Breast epithelium (tissue), 4 donors: ENCODE measurements at regions not wholly inside any gene's neighbourhood (a gene's known extent, or its start where the extent isn't known, plus 50 kb on each side); places are given as distances from the start of the nearest gene placed in this dataset.

ENCODE experiments used
- DNase-seq, 2 donors: peaks; one replicate each; pipeline ENCODE4 v3.0.0-alpha.2; 2019; ENCODE audit warnings: low spot score in 2 of 2
- H3K27ac ChIP-seq, 2 donors: fragments of 200-600 bp; sonication (generic) in 1 of 2; one replicate each; pipeline ENCODE4 v1.5.1; 2016 to 2019; ENCODE audit warnings: mild to moderate bottlenecking in 1 of 2
- H3K27me3 ChIP-seq, 2 donors: fragments of 200-600 bp; sonication (generic) in 1 of 2; one replicate each; pipeline versions ENCODE4 v1.5.1 to v1.6.0; 2017 to 2019; ENCODE audit warnings: control low read depth in 1 of 2, mild to moderate bottlenecking in 1 of 2
- H3K36me3 ChIP-seq: fragments of 200-600 bp; one replicate; pipeline ENCODE4 v1.5.1; 2019
- H3K4me1 ChIP-seq, 2 donors: fragments of 200-600 bp; sonication (generic); one replicate each; pipeline ENCODE4 v1.5.1; 2016 to 2019; ENCODE audit warnings: control low read depth in 1 of 2
- H3K4me3 ChIP-seq, 3 donors: fragments of 200-600 bp; sonication (generic); 1 replicate in 2 of 3; 2 replicates in 1 of 3; pipeline ENCODE4 v1.5.1; 2016 to 2019; ENCODE audit warnings: mild to moderate bottlenecking in 3 of 3, moderate library complexity in 2 of 3
- H3K9me3 ChIP-seq, 2 donors: fragments of 200-600 bp; sonication (generic) in 1 of 2; one replicate each; pipeline ENCODE4 v1.5.1; 2016 to 2019; ENCODE audit warnings: control low read depth in 1 of 2
- CTCF ChIP-seq, 3 donors: fragments of 450-650 bp; IDR thresholded peaks; one replicate each; pipeline ENCODE4 v1.5.1; 2016 to 2017; ENCODE audit warnings: antibody characterized with exemption in 3 of 3, mild to moderate bottlenecking in 3 of 3, moderate library complexity in 3 of 3
- POLR2A ChIP-seq: fragments of 450-650 bp; IDR thresholded peaks from one replicate; pipeline ENCODE4 v1.6.1; 2016; ENCODE audit warnings: antibody characterized with exemption, mild to moderate bottlenecking, moderate library complexity
- POLR2AphosphoS5 ChIP-seq, 3 donors: sonication (generic); formaldehyde crosslinking; IDR thresholded peaks; one replicate each; pipeline ENCODE4 v1.6.1; 2017; ENCODE audit warnings: antibody characterized with exemption in 3 of 3
- intact Hi-C: fragments of 100-400 bp; cut with DNase I; formaldehyde crosslinking; loops from one replicate; pipeline ENCODE4 v1.15.1; 2023; ENCODE audit warnings: low total_unique reads

- Histone ChIP-seq H3K9me3 (no peaks in the 10 kb centered on the region), H3K27me3 (no peaks in the 10 kb centered on the region), H3K4me3 (no peak overlapping the region), H3K4me1 (no peaks in the 10 kb centered on the region), H3K27ac (no peak overlapping the region), H3K36me3 (no peaks in the 10 kb centered on the region)
- TF ChIP-seq CTCF (IDR thresholded peaks at IDR 0.05) (no peak), POLR2A (no peak), POLR2AphosphoS5 (IDR thresholded peaks at IDR 0.05) (no peak)
- intact Hi-C loops = loop anchor here (5.0 kb wide), 1 partner anchor 826 kb away; no protein-coding TSS in a partner anchor
- DNase-seq = no peak
Measured at GRCh38 chr18:74023220-74023619, 124.4 kb downstream of the FBXO15 start.

GRCh38 chr18:74019864-74020263 lies 127.8 kb downstream of the FBXO15 start:
- H3K4me3 ChIP-seq = no peak overlapping the region
- intact Hi-C loops = loop anchor here (5.0 kb wide), 1 partner anchor 823 kb away; no protein-coding TSS in a partner anchor
- no peak for TF ChIP-seq POLR2AphosphoS5 (IDR thresholded peaks at IDR 0.05)
- TF ChIP-seq CTCF (IDR thresholded peaks at IDR 0.05) = no peak
- TF ChIP-seq POLR2A = no peak
- no peaks in the 10 kb centered on the region for H3K4me1 ChIP-seq
- H3K9me3 ChIP-seq = no peaks in the 10 kb centered on the region
- no peak overlapping the region for H3K27ac ChIP-seq
- no peak for DNase-seq
- H3K36me3 ChIP-seq = no peaks in the 10 kb centered on the region
- no peaks in the 10 kb centered on the region for H3K27me3 ChIP-seq

DNA sequence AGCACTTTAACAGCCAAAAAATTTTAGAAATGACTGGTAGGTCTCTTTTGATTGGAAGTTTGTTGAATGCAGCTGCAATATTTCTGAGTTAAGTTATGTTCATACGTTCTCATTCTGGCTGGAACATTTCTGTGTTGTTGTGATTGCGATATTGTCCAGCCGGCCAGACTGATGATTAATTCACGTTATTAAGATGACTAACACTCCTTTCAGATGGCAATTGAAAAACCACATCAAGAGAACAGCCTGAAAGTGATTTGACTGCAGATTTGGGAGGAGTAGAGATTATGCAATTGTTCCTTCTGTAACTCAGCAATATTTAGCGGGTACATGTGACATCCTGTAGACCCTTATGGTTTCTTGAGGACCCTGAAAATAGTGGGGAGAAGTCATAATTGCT lies 133.7 kb downstream of the FBXO15 start:
- intact Hi-C loops = no loop called here
- Histone ChIP-seq H3K9me3 (no peaks in the 10 kb centered on the region), H3K36me3 (no peaks in the 10 kb centered on the region), H3K4me3 (no peak overlapping the region), H3K27ac (no peak overlapping the region), H3K4me1 (peaks cover 0 to 4% of the 10 kb centered on the region in 2 donors), H3K27me3 (no peaks in the 10 kb centered on the region)
- TF ChIP-seq CTCF (IDR thresholded peaks at IDR 0.05) (no peak), POLR2AphosphoS5 (IDR thresholded peaks at IDR 0.05) (peak in 1 of 3 donors; percentile 78)
- no peak for DNase-seq

DNA sequence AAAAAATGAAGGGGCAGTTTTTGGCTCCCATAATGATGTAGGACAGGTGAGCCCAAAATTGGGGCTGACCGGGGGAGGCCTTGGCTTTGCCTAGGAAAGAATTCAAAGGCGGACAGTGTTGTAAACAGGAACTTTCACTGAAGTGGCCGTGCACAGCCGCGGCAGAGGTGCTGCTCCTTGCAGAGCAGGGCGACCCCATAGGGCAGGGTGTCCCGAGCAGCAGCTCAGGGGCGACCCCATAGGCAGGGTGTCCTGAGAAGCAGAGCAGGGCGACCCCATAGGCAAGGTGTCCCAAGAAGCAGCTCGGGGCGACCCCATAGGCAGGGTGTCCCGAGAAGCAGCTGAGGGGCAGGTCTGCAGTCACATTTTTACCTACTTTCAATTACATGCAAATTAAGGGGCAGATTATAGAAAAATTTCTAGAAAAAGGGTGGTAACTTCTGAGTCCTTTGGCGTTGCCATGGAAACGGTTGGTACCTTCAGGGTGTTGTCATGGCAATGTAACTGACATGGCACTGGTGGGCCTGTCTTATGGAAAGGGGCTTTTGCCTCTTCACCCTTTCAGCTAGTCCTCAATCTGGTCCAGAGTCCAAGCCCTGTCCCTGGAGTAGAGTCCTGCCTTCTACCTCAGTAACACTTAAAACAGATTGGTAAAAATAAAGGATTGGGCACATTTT lies 134.5 kb downstream of the FBXO15 start:
- no peaks in the 10 kb centered on the region for H3K9me3 ChIP-seq
- intact Hi-C loops = no loop called here
- H3K4me3 ChIP-seq = no peak overlapping the region
- no peak overlapping the region for H3K27ac ChIP-seq
- no peak for TF ChIP-seq POLR2AphosphoS5 (IDR thresholded peaks at IDR 0.05)
- no peak for TF ChIP-seq CTCF (IDR thresholded peaks at IDR 0.05)
- no peak for TF ChIP-seq POLR2A
- no peak for DNase-seq
- H3K27me3 ChIP-seq = no peaks in the 10 kb centered on the region
- H3K36me3 ChIP-seq = no peaks in the 10 kb centered on the region
- peaks cover 0 to 4% of the 10 kb centered on the region in 2 donors for H3K4me1 ChIP-seq

GRCh38 chr18:74006143-74006542 lies 141.5 kb downstream of the FBXO15 start:
- intact Hi-C loops = no loop called here
- no peaks in the 10 kb centered on the region for H3K9me3 ChIP-seq
- no peaks in the 10 kb centered on the region for H3K4me1 ChIP-seq
- DNase-seq = no peak
- no peaks in the 10 kb centered on the region for H3K27me3 ChIP-seq
- no peak overlapping the region for H3K27ac ChIP-seq
- no peak for TF ChIP-seq CTCF (IDR thresholded peaks at IDR 0.05)
- no peak for TF ChIP-seq POLR2A
- TF ChIP-seq POLR2AphosphoS5 (IDR thresholded peaks at IDR 0.05) = no peak
- H3K36me3 ChIP-seq = no peaks in the 10 kb centered on the region
- H3K4me3 ChIP-seq = no peak overlapping the region
